Activated CD4-positive, alpha-beta T cell treated with anti-CD3 and anti-CD28 coated beads for 48 hours (primary cell): ENCODE measurements at regions not wholly inside any gene's neighbourhood (a gene's known extent, or its start where the extent isn't known, plus 50 kb on each side); places are given as distances from the start of the nearest gene placed in this dataset.

ENCODE experiments used
- DNase-seq: peaks from one replicate; pipeline ENCODE4 v3.0.0-alpha.2; 2020

DNA sequence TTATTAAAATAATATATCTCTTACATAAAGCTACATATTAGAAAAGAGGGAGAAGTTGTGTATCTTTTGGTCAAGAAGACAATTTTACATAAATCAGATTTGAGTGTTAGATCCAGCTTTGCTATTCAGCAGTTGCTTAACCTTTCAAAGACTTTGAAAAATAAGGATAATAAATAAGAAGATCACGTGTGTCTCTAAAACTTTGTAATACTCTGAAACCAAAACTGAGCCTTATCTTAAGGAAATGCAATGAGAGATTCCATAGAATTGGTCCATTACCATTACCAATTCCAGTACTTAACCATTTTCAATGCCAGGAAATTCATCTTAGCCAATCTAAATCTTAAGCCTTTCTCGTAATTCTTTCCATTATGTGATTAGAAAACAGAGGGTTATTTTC lies 89.2 kb upstream of the COL5A2 start:
- no peak for DNase-seq

- DNase-seq = no peak
Measured at GRCh38 chr2:189273734-189274133, 94.2 kb upstream of the COL5A2 start.

- DNase-seq = no peak
Measured at GRCh38 chr2:189274361-189274760, 94.8 kb upstream of the COL5A2 start.

DNA sequence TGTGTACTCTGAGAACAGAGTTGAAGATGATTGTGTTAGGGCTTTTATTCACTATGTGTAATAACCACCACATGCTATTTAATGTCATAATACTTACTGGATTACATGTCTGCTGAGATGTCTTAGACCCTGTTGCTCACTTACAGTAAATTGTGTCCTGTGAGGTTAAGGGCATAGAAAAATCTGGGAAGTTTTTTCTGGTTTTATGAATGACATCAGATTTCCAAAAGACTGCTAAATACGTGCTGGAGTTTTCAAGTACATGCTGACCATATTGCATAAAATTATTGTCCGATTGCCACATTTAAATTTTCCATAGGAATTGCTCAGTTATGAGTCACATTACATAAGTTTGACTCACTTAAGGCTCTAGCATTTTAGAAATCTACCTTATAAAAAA lies 96.7 kb upstream of the COL5A2 start:
- DNase-seq = no peak

- no peak for DNase-seq
Measured at GRCh38 chr2:189281201-189281600, 101.6 kb upstream of the COL5A2 start.

- DNase-seq = no peak
Measured at GRCh38 chr2:189285349-189285748, 105.8 kb upstream of the COL5A2 start.

- DNase-seq = no peak
Measured at GRCh38 chr2:189285962-189286645, 106.5 kb upstream of the COL5A2 start.

GRCh38 chr2:189287363-189287762 lies 107.8 kb upstream of the COL5A2 start:
- no peak for DNase-seq

DNA sequence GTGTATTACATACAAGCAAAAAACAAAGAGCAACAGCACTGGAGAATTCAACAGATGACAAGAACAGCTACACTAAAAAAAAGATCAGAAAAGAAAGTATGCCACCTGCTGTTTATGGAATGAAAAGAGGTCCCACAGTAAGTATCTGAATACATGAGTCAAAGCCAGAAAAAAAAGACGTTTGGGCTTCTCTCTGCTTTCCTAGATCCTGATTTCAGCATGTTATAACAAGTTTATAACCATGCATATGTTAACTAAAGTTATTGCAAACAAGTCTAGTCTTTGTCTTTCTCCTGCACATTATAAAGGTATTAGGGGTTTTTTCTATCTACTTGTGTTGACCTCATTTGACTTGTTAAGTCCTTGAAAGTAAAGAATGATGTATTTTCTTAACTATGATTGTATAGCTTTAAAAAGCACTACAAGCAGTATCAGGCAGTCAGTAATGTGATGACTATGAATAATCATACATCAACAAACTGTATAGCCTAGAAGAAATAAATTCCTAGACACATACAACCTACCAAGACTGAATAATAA lies 108.5 kb upstream of the COL5A2 start:
- DNase-seq = no peak

DNA sequence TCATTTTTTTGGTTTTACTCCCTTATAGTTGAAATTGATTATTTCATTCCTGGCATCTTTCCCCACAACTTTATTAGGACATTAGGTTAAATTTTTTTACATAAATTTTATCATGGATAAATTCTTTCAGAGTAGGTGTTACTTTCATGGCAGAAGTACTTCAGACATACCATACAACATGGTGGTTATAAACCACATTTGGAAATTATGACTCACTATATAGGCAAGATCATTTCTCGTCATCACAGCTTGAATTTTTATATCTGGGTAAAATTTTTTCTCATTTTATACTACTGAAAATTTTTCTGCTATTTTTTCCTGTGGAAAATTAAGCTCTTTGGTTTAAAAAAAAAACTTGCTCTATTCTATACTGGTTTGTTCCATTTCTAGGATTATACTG lies 111.9 kb upstream of the COL5A2 start:
- no peak for DNase-seq

DNA sequence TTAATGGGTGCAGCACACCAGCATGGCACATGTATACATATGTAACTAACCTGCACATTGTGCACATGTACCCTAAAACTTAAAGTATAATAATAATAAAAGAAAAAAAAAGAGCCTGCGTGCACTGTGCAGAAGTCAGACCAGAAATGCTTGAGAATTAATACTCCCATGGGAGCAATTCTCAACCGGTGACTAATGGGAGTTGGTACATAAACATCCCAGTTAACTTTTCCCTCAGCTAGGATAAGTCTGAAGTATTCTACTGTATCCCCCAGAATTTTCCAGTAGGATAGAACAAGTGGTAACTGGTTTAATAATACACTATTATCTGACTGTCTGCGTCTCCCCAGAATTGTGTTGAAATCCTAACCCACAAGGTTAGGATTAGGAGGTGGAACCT lies 113.6 kb upstream of the COL5A2 start:
- DNase-seq = no peak

DNA sequence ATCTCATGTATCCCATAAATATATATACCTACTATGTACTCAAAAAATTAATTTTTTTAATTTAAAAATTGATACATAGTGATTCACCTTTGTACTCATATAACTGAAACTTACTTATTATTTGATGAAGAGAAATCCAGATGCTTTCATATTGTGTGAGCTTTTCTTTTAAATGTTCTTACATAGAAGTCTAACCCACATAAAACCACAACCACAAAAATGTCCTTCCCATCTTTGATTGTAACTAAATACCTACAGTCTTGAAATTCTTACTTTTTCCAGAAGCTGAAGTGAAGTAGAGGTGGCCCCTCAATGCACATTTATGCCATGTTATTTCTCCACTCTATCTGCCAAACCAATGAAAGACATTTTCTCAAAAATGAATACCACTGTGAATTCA lies 117.9 kb upstream of the COL5A2 start:
- no peak for DNase-seq

DNA sequence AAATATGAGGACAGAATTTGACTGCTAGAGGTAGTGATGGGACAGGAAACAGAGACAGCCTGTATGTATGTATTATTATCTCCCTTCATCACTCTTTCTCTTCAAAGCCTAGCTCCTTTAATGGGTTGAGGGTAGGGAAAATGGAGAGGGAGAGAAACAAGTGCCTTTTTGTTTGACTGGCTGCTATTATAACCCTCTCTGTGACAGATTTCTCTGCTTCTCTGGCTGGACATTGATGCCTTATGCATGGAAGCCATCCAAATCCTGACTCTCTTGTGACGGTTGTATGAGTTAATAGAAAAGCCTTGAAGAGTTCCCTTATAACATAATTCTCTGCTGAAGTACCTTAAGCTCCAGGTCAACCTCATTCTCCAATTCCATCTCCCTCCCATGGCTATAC lies 118.5 kb upstream of the COL5A2 start:
- DNase-seq = no peak

DNA sequence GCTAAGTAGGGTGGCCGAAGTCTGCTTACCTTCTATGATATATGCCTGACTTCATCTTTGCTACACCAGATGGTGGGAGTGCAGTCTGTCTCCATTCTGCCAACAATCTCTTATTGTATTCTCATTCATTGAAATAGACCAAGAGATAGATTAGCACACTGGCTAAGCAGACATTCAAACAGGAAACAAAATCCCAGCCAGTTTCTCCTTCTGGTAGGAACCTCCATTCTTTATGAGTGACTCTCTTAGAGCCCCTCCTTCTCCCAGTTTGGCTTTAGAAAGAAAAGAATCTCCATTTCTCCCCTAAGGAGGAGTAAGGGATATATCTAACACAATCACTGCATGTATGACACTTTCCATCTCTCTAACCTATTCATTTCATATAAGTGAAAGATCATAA lies 118.9 kb upstream of the COL5A2 start:
- DNase-seq = no peak

- DNase-seq = no peak
Measured at GRCh38 chr2:189299974-189300373, 120.4 kb upstream of the COL5A2 start.

- peak; percentile 47 for DNase-seq
Measured at GRCh38 chr2:189300916-189301315, 121.4 kb upstream of the COL5A2 start.

- peak; percentile 32 for DNase-seq
Measured at GRCh38 chr2:189302274-189302948, 122.8 kb upstream of the COL5A2 start.

GRCh38 chr2:189304360-189304759 lies 124.8 kb upstream of the COL5A2 start:
- DNase-seq = peak; percentile 64

GRCh38 chr2:189305291-189305943 lies 125.9 kb upstream of the COL5A2 start:
- DNase-seq = no peak

DNA sequence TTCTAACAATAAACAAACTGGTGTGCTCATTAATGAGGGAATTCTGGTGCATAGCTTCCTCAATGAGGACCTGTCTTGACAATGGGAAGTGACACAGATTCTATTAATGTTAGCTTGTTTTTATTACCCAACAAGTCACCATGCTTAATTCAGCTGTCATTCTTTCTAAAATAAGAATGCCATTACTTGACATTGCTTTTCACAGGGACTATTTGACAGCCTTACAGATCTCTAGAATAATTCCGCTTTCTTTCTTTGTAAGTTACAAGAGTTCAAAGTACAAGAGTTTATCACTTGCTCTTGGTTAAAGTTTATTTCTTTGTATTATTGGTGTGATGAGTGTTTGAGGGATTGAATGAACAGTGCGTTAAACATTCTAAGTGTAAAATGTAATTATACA lies 127.0 kb upstream of the COL5A2 start:
- no peak for DNase-seq

- no peak for DNase-seq
Measured at GRCh38 chr2:189308056-189308790, 128.7 kb upstream of the COL5A2 start.

- no peak for DNase-seq
Measured at GRCh38 chr2:189309331-189309730, 129.8 kb upstream of the COL5A2 start.

GRCh38 chr2:189312211-189312610 lies 129.1 kb upstream of the WDR75 start:
- DNase-seq = no peak
